A172 (cell line): ENCODE measurements at regions not wholly inside any gene's neighbourhood (a gene's known extent, or its start where the extent isn't known, plus 50 kb on each side); places are given as distances from the start of the nearest gene placed in this dataset.
"Not testable (repeated sequence)": the region's sequence is repeated elsewhere in the genome, so short reads cannot be mapped to it uniquely, and the experiment has no call there.

Source experiments
- DNase-seq: peaks from one replicate; pipeline ENCODE4 v3.0.0-alpha.2; 2015; ENCODE audit warnings: low spot score

- not testable (repeated sequence) for DNase-seq
Observed at GRCh38 chr10:53335803-53336422, 563.3 kb upstream of the MBL2 start.

GRCh38 chr10:53331460-53331859 is 558.9 kb upstream of the MBL2 start:
- DNase-seq: no peak

DNA sequence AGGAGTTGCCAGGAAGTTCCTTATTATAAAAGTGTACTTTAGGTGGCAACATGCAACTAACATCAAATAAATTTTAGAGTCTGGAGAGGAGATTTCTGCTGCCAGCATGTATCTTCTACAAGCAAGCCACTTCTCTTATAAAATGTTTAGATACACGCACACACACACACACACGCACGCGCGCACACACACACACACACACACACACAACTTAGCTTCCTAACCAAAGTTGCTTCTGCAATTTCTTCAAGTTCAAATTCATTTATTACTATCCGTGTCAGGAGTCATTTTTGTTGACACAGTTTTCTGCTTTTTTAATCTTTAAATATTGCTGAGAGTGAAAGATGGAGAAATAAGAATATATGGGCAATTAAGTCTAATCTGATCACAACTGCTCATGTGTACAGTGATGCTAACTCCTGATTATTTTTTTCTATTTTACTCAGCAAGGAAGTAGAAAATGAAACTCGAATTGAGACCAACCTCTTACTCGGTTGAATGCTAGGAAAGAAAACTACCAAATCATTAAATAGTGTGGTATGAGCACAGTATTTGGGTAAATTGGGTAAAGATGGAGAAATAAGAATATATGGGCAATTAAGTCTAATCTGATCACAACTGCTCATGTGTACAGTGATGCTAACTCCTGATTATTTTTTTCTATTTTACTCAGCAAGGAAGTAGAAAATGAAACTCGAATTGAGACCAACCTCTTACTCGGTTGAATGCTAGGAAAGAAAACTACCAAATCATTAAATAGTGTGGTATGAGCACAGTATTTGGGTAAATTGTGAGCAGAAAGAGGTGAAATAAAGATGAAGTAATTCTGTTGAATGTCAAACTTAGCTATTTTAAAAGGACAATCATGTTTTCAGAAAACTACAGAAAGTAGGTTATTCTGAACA is 554.1 kb upstream of the MBL2 start:
- DNase-seq: not testable (repeated sequence)

DNA sequence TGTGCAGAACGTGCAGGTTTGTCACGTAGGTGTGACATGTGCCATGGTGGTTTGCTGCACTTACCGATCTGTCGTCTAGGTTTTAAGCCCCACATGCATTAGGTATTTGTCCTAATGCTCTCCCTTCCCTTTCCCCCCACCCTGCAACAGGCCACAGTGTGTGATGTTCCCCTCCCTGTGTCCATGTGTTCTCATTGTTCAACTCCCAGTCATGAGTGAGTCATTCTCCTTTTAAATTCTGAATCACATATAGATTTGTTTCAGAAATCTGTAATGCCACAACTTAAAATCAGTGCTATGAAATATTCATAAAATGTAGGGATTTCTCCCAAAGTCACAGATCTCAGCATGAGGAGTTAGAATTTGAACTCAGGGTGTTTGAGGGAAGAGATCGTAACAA is 552.5 kb upstream of the MBL2 start:
- DNase-seq: no peak

GRCh38 chr10:53315709-53316108 is 543.1 kb upstream of the MBL2 start:
- no peak for DNase-seq

DNA sequence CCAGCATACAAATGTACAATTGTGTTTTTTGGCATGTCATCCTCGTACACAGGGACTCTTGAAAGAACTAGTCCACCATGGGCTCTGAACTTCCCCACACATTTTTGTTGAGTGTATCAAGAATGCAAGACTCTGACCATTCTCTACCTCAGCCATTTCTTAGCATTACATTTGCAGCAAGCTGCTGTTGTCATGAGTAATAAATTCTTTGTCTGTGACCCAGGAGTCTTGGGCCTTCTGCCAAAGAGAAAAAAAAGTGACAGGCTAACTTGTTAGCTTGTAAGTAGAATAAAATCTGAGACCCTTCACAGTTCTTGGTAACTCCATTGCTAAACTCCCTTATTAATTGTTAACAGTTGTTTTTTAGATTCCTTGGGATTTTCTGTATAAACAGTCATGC is 542.3 kb upstream of the MBL2 start:
- peak; percentile 33 for DNase-seq

DNA sequence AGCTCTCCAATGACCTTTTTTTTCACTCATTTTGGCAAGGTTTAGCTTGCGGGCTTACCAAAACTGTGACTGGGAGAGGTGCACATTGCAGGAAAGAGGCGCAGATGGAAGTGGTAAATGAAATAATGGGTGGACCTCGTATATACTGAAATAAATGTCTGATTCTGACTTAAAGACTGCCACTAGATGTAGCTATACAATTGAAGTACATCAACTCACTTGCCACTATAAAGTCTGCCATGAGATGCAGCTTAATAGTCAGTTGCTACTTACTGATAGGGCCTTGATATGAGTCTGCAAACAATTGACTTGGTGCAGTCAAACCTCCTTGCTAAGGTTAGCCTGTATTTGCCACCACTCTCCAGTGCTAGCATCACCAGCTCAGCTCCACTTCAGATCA is 525.9 kb upstream of the MBL2 start:
- DNase-seq: no peak

- no peak for DNase-seq
Observed at GRCh38 chr10:53284615-53285182, 512.1 kb upstream of the MBL2 start.

DNA sequence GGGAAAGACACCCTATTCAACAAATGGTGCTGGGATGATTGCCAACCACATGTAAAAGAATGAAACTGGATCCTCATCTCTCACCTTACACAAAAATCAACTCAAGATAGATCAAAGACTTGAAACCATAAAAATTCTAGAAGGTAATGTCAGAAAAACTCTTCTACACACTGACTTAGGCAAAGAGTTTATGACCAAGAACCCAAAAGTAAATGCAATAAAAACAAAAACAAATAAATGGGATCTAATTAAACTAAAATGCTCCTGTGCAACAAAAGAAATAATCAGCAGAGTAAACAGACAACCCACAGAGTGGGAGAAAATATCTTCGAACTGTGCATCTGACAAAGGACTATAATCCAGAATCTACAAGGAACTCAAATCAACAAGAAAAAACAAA is 504.2 kb upstream of the MBL2 start:
- no peak for DNase-seq

- DNase-seq: no peak
Observed at GRCh38 chr10:53269482-53269881, 496.9 kb upstream of the MBL2 start.

DNA sequence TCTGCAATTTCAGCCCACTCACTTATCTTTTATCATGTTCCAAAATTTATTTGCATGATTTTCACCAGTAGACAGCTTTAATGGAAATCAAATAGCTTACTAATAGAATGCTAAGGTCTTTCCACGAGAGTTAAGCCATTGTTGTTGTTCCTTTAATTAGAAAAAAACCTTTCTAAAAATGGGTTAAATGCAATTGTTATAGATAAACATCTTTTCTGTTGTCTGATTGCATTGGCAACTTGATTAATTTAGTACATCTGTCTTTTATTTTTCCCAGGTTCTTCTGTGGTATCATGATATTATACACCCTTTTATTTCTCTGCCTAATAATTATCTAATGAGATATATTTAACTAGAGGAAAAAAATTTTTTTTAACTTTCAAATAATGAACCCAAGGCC is 487.6 kb upstream of the MBL2 start:
- DNase-seq: no peak

- DNase-seq: no peak
Observed at GRCh38 chr10:53256623-53257022, 484.0 kb upstream of the MBL2 start.

DNA sequence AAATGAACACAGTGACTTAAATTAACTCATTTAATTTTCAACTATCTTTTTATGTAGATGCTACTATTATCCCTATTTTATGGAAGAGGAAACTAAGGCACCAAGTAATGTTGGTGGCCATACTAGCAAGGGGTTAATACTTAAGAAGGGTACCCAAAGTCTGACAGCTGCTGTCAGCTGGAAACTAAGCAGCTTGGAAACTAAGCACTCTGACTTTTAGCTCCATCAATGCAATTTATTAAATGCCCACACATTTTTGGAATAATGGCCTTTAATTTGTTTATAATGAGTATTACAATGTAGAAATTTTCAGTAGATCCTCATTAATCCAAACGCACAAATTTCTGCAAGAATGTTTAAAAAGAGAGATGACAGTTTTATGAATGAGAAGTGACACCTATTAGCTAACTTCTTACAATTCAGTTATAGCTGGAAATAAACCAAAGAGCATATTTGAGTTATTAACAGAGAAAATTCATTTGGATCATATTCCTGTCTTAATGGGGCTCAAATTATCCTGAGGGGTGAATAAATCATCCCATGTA is 483.1 kb upstream of the MBL2 start:
- DNase-seq: no peak

GRCh38 chr10:53253221-53253620 is 480.6 kb upstream of the MBL2 start:
- DNase-seq: no peak

DNA sequence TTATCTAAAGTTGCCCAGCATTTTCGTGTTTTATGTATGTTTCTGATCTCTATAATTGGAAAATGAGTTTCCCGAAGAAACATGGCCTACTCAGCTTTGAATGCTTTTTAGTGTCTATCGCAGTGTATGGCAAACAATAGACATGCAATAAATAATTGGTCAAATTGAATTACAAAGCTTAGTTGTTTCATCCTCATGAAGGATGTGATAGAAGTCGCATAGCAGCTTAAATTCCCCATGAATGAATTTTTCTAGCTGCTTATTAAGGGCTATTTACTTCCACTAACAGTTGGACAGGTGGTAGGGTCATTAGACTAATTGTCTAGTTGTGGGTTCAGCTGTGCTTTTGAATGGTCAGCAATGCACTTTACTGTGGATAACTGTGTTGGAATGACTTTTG is 467.3 kb upstream of the MBL2 start:
- no peak for DNase-seq

GRCh38 chr10:53236941-53237340 is 464.4 kb upstream of the MBL2 start:
- no peak for DNase-seq

GRCh38 chr10:53233749-53234148 is 461.2 kb upstream of the MBL2 start:
- no peak for DNase-seq

GRCh38 chr10:53230651-53231050 is 458.1 kb upstream of the MBL2 start:
- DNase-seq: no peak

DNA sequence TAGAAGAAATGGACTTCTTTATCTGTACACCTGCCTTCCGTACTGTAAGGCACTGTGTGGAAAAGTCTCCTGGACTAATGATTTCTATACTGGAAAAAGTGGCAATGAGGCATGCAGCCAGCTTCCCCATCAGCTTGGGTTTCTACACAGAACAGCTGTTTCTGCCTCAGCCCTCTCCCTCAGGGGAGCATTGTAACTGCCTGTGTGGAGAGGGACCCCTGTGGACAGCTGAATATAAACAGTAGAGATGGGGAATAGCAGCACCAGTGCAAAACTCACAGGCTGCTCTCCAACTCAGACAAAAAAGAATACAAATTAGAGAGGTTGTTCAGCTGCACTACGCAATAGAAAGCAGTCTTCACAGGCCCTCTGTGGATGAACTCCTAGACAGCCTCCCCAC is 451.3 kb upstream of the MBL2 start:
- DNase-seq: no peak

GRCh38 chr10:53222806-53223205 is 450.2 kb upstream of the MBL2 start:
- no peak for DNase-seq

- DNase-seq: peak; percentile 29
Observed at GRCh38 chr10:53209944-53210611, 437.5 kb upstream of the MBL2 start.

DNA sequence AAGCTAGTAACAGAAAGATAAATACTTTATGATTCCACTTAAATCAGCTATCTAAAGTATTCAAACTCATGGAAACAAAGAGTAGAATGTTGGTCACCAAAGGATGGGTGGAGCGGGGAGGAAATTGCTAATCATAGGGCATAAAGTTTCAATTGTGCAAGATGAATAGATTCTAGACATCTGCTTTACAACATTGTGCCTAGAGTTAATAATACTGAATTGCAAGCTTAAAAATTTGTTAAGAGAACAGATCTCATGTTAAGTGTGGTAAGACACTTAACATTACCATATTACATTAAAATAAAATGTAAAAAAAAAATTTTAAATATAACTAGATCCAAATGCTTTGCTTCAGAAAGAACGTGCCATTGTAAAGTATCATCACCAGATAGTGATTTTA is 411.1 kb upstream of the MBL2 start:
- no peak for DNase-seq
